K562 (cell line): ENCODE measurements at regions not wholly inside any gene's neighbourhood (a gene's known extent, or its start where the extent isn't known, plus 50 kb on each side); places are given as distances from the start of the nearest gene placed in this dataset.

Source experiments
- ATAC-seq: fragments of 200-7000 bp; cut with Tn5 transposase; 3 replicates; pipeline ENCODE4 v1.9.1; 2020; ENCODE audit warnings: moderate library complexity
- BruUV-seq: library from RNA; stranded (reverse); fragments of 400-500 nt; replicated peaks from 2 replicates; lab custom pipeline; 2021; lab: Mats Ljungman, UMichigan
- CTCF ChIA-PET: fragments of 300-600 bp; formaldehyde crosslinking; extraction: SDS; loops from one replicate; lab custom pipeline; 2021; ENCODE audit warnings: low intra/inter-chr PET ratio; lab: Yijun Ruan, JAX
- POLR2A ChIA-PET: fragments of 300-600, 350-650 bp; sonication (Branson Sonifier 250); formaldehyde crosslinking; extraction: SDS; loops from one replicate; lab custom pipeline; 2021; ENCODE audit warnings: antibody characterized with exemption, inconsistent platforms; lab: Yijun Ruan, JAX
- DNase-seq, 4 experiments: peaks; one replicate each; pipeline versions ENCODE4 v3.0.0 to v3.0.0-alpha.2; 2011 to 2018; ENCODE audit warnings: low spot score in 3 of 4, mixed read lengths in 3 of 4; ENCODE audit errors: extremely low read depth in 1 of 4
- FAIRE-seq: peaks from 2 replicates; lab custom pipeline; 2011; peaks lifted over from hg19 to GRCh38; lab: Jason Lieb, UNC
- H2AFZ ChIP-seq: 2 replicates; pipeline ENCODE4 v1.6.0; 2011; ENCODE audit warnings: low read depth, low read length, control low read depth, inconsistent platforms
- H3K27ac ChIP-seq: fragments of 200-600 bp; 3 replicates; pipeline ENCODE4 v1.8.0; 2011; ENCODE audit warnings: low read depth, mild to moderate bottlenecking, control low read depth, inconsistent platforms, low read length, moderate library complexity, mixed read lengths; ENCODE audit errors: extremely low read depth
- H3K27me3 ChIP-seq, 2 experiments: fragments of 300-600 bp in 1 of 2; 2 replicates in 1 of 2; 3 replicates in 1 of 2; pipeline versions ENCODE4 v1.6.0 to v1.8.0; 2011; ENCODE audit warnings: inconsistent platforms in 2 of 2, low read length in 2 of 2, mild to moderate bottlenecking in 1 of 2, mixed read lengths in 1 of 2, moderate library complexity in 1 of 2; ENCODE audit not compliant: control insufficient read depth in 2 of 2, insufficient read depth in 2 of 2
- H3K36me3 ChIP-seq: fragments of 300-600 bp; 3 replicates; pipeline ENCODE4 v1.8.0; 2011; ENCODE audit warnings: mild to moderate bottlenecking, low read length, inconsistent platforms; ENCODE audit not compliant: control insufficient read depth, insufficient read depth
- H3K4me1 ChIP-seq, 2 experiments: fragments of 200-600 bp in 1 of 2; replicated peaks in 1 of 2; 2 replicates in 1 of 2; 3 replicates in 1 of 2; pipeline versions ENCODE4 v1.5.1 to v1.8.0; 2011; ENCODE audit warnings: inconsistent platforms in 2 of 2, low read length in 2 of 2, mild to moderate bottlenecking in 1 of 2, mixed read lengths in 1 of 2, moderate library complexity in 1 of 2; ENCODE audit not compliant: control insufficient read depth in 2 of 2, insufficient read depth in 2 of 2
- H3K4me2 ChIP-seq: 2 replicates; pipeline ENCODE4 v1.6.1; 2011; ENCODE audit warnings: low read length, control low read depth, inconsistent platforms, mixed read lengths; ENCODE audit not compliant: insufficient read depth
- H3K4me3 ChIP-seq: fragments of 200-600 bp; sonication (generic), shearing (Covaris generic); 2 replicates; pipeline ENCODE4 v1.5.1; 2016; ENCODE audit warnings: control low read depth, inconsistent platforms
- H3K79me2 ChIP-seq: fragments of 200-600 bp; 3 replicates; pipeline ENCODE4 v1.8.0; 2011; ENCODE audit warnings: low read length, inconsistent platforms; ENCODE audit not compliant: control insufficient read depth, insufficient read depth
- H3K9ac ChIP-seq, 2 experiments: 2 replicates each; pipeline versions ENCODE4 v1.6.0 to v1.6.1; 2011; ENCODE audit warnings: low read depth in 2 of 2, low read length in 2 of 2, control low read depth in 1 of 2, inconsistent platforms in 1 of 2, mild to moderate bottlenecking in 1 of 2, mixed read lengths in 1 of 2; ENCODE audit not compliant: insufficient read depth in 1 of 2
- H3K9me1 ChIP-seq: one replicate; pipeline ENCODE4 v1.6.0; 2011; ENCODE audit warnings: inconsistent platforms, mild to moderate bottlenecking, low read length, moderate library complexity; ENCODE audit not compliant: control insufficient read depth, insufficient read depth
- H3K9me3 ChIP-seq: replicated peaks from 2 replicates; pipeline ENCODE4 v1.5.1; 2011; ENCODE audit warnings: low read depth, low read length, inconsistent platforms; ENCODE audit not compliant: control insufficient read depth, insufficient read depth
- H4K20me1 ChIP-seq: replicated peaks from 2 replicates; pipeline ENCODE4 v1.6.1; 2011; ENCODE audit warnings: low read length, inconsistent platforms, mixed read lengths; ENCODE audit not compliant: control insufficient read depth, insufficient read depth
- BCOR ChIP-seq: fragments of 450-650 bp; IDR thresholded peaks from 2 replicates; pipeline ENCODE4 v1.6.1; 2016
- CREM ChIP-seq: IDR thresholded peaks from 2 replicates; pipeline ENCODE4 v1.6.1; 2014; ENCODE audit warnings: antibody characterized with exemption, low read depth
- HOXB6 ChIP-seq: fragments of 250-450 bp; sonication (Bioruptor Pico); IDR thresholded peaks from 2 replicates; pipeline ENCODE4 v1.5.1; 2022; ENCODE audit warnings: mild to moderate bottlenecking, borderline replicate concordance
- MAFF ChIP-seq: IDR thresholded peaks from 2 replicates; pipeline ENCODE4 v1.6.1; 2012; ENCODE audit warnings: low read length, improper control_type of control experiment
- MAFG ChIP-seq: fragments of 450-650 bp; conservative IDR thresholded peaks from 2 replicates; pipeline ENCODE4 v1.6.1; 2016; ENCODE audit warnings: missing genetic modification characterization, missing compliant biosample characterization
- POLR2G ChIP-seq: fragments of 200-400 bp; formaldehyde crosslinking; IDR thresholded peaks from 2 replicates; pipeline ENCODE4 v1.6.1; 2017; ENCODE audit warnings: low read depth, mild to moderate bottlenecking, antibody characterized with exemption, low read length, moderate library complexity
- RAD21 ChIP-seq, 2 experiments: fragments of 250-450 bp in 1 of 2; fragments of 450-650 bp in 1 of 2; sonication (Bioruptor Pico) in 1 of 2; formaldehyde crosslinking in 1 of 2; IDR thresholded peaks in 1 of 2; conservative IDR thresholded peaks in 1 of 2; 2 replicates each; pipeline versions ENCODE4 v1.4.0 to v1.8.0; 2020 to 2022; ENCODE audit warnings: mild to moderate bottlenecking in 2 of 2, moderate library complexity in 1 of 2
- RBM15 ChIP-seq: fragments of 200-400 bp; formaldehyde crosslinking; IDR thresholded peaks from 2 replicates; pipeline ENCODE4 v1.6.1; 2018; ENCODE audit warnings: mild to moderate bottlenecking, low read length, moderate library complexity; ENCODE audit not compliant: insufficient read depth
- SMARCE1 ChIP-seq: fragments of 450-650 bp; IDR thresholded peaks from 2 replicates; pipeline ENCODE4 v1.7.1; 2016; ENCODE audit warnings: mild to moderate bottlenecking
- ZBTB7A ChIP-seq: IDR thresholded peaks from 2 replicates; pipeline ENCODE4 v1.6.1; 2011; ENCODE audit warnings: low read depth, mild to moderate bottlenecking, low read length, moderate library complexity, borderline replicate concordance; ENCODE audit not compliant: control insufficient read depth
- ZNF165 ChIP-seq: fragments of 250-450 bp; sonication (Bioruptor Pico); IDR thresholded peaks from 2 replicates; pipeline ENCODE4 v1.4.0; 2020; ENCODE audit warnings: borderline replicate concordance
- ZNF707 ChIP-seq: fragments of 250-450 bp; sonication (Bioruptor Pico); conservative IDR thresholded peaks from 2 replicates; pipeline ENCODE4 v1.8.0; 2022; ENCODE audit warnings: inconsistent platforms, mild to moderate bottlenecking, moderate library complexity
- WGBS: fragments of 100-300 bp; shearing (Covaris generic); methylation state at CpG from one replicate; pipeline ENCODE4 v1.1.6; 2016; ENCODE audit warnings: low coverage, mixed read lengths; ENCODE audit not compliant: insufficient coverage; ENCODE audit errors: missing lambda C conversion rate; 5-methylcytosine and 5-hydroxymethylcytosine counted together
- in situ Hi-C: fragments of 300-500 bp; cut with MboI; formaldehyde crosslinking; loops from 4 replicates; pipeline ENCODE4 v1.15.0; 2018; ENCODE audit warnings: inconsistent platforms, mixed read lengths
- intact Hi-C: fragments of 100-400 bp; cut with micrococcal nuclease; formaldehyde crosslinking; loops from 2 replicates; pipeline ENCODE4 v1.14.2; 2022
- TF ChIP-seq, protein P1 (sequence below), 2 experiments: IDR thresholded peaks in 1 of 2; conservative IDR thresholded peaks in 1 of 2; 2 replicates each; pipeline ENCODE4 v1.6.1; 2016; ENCODE audit warnings: low read depth in 2 of 2, mild to moderate bottlenecking in 1 of 2, missing compliant biosample characterization in 1 of 2, missing genetic modification characterization in 1 of 2, moderate library complexity in 1 of 2
- TF ChIP-seq, protein P2 (sequence below): fragments of 450-650 bp; IDR thresholded peaks from 2 replicates; pipeline ENCODE4 v1.6.1; 2018; ENCODE audit not compliant: partially characterized antibody
- TF ChIP-seq, protein P3 (sequence below): fragments of 200-400 bp; formaldehyde crosslinking; IDR thresholded peaks from 2 replicates; pipeline ENCODE4 v1.6.1; 2017; ENCODE audit warnings: mild to moderate bottlenecking, low read depth, low read length, moderate library complexity

DNA sequence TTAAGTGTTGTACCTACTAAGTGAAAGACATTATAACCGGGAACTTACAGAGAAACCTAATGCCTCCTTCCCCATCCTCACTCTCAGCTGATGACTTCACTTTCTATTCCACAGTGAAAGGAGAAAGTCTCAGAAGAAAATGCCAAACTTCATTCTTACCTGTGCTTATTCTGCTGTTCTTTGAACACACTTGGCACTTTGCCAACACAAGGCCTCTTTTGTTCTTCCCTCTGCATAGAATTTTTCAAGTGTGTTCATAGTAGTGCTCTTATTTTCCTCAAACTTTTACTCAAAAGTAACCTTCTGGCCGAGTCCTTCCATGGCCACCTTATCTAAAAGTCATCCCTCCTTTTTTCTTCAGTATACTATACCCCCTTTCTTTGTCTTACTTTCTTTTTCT is 59.4 kb upstream of the ETV1 start:
- H3K9me1 ChIP-seq: no peaks in the 10 kb centered on the region
- no peaks in the 10 kb centered on the region; the same call in 1 of the 2 replicates for H3K9me3 ChIP-seq
- no peak overlapping the region for H3K27ac ChIP-seq
- in situ Hi-C loops: no loop called here
- no peaks in the 10 kb centered on the region for H4K20me1 ChIP-seq
- FAIRE-seq (no peak), DNase-seq (no peak), ATAC-seq (no peak)
- WGBS: 45% methylated on average over 2 of the region's 2 CpGs
- intact Hi-C loops: no loop called here
- H3K4me2 ChIP-seq: no peak overlapping the region
- ChIA-PET POLR2A (no interaction called here), CTCF (no interaction called here)
- H3K4me3 ChIP-seq: no peak overlapping the region
- no peaks in the 10 kb centered on the region for H3K79me2 ChIP-seq
- H3K36me3 ChIP-seq: no peaks in the 10 kb centered on the region; the same call in 2 of the 3 replicates
- H3K9ac ChIP-seq: no peak overlapping the region
- no peaks in the 10 kb centered on the region for H3K4me1 ChIP-seq
- BruUV-seq: no TSS peak
- H3K27me3 ChIP-seq: no peaks in the 10 kb centered on the region
- H2AFZ ChIP-seq: no peak overlapping the region
- TF ChIP-seq SMARCE1 (no peak), MAFF (no peak), RBM15 (no peak), POLR2G (no peak), ZBTB7A (no peak), CREM (no peak), MAFG (tag) (no peak), BCOR (no peak), RAD21 (CRISPR knock-in tag; conservative IDR thresholded peaks at IDR 0.05 in 1 of 2, IDR thresholded peaks at IDR 0.05 in 1 of 2) (0 out of 4 replicates have a peak, but pooled peaks of 1 of the 2 experiments have one; percentile 9), ZNF707 (CRISPR knock-in tag) (no peak), ZNF165 (no peak), HOXB6 (CRISPR knock-in tag) (no peak)
- TF ChIP-seq, protein P1, sequence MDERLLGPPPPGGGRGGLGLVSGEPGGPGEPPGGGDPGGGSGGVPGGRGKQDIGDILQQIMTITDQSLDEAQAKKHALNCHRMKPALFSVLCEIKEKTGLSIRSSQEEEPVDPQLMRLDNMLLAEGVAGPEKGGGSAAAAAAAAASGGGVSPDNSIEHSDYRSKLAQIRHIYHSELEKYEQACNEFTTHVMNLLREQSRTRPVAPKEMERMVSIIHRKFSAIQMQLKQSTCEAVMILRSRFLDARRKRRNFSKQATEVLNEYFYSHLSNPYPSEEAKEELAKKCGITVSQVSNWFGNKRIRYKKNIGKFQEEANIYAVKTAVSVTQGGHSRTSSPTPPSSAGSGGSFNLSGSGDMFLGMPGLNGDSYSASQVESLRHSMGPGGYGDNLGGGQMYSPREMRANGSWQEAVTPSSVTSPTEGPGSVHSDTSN (CRISPR knock-in tag; IDR thresholded peaks at IDR 0.05; ENCODE audit: low read depth): no peak
- TF ChIP-seq, protein P1 (tag; conservative IDR thresholded peaks at IDR 0.05; ENCODE audit: low read depth): no peak
- TF ChIP-seq, protein P2, sequence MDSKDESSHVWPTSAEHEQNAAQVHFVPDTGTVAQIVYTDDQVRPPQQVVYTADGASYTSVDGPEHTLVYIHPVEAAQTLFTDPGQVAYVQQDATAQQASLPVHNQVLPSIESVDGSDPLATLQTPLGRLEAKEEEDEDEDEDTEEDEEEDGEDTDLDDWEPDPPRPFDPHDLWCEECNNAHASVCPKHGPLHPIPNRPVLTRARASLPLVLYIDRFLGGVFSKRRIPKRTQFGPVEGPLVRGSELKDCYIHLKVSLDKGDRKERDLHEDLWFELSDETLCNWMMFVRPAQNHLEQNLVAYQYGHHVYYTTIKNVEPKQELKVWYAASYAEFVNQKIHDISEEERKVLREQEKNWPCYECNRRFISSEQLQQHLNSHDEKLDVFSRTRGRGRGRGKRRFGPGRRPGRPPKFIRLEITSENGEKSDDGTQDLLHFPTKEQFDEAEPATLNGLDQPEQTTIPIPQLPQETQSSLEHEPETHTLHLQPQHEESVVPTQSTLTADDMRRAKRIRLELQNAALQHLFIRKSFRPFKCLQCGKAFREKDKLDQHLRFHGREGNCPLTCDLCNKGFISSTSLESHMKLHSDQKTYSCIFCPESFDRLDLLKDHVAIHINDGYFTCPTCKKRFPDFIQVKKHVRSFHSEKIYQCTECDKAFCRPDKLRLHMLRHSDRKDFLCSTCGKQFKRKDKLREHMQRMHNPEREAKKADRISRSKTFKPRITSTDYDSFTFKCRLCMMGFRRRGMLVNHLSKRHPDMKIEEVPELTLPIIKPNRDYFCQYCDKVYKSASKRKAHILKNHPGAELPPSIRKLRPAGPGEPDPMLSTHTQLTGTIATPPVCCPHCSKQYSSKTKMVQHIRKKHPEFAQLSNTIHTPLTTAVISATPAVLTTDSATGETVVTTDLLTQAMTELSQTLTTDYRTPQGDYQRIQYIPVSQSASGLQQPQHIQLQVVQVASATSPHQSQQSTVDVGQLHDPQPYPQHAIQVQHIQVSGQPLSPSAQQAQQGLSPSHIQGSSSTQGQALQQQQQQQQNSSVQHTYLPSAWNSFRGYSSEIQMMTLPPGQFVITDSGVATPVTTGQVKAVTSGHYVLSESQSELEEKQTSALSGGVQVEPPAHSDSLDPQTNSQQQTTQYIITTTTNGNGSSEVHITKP: no peak
- TF ChIP-seq, protein P3, sequence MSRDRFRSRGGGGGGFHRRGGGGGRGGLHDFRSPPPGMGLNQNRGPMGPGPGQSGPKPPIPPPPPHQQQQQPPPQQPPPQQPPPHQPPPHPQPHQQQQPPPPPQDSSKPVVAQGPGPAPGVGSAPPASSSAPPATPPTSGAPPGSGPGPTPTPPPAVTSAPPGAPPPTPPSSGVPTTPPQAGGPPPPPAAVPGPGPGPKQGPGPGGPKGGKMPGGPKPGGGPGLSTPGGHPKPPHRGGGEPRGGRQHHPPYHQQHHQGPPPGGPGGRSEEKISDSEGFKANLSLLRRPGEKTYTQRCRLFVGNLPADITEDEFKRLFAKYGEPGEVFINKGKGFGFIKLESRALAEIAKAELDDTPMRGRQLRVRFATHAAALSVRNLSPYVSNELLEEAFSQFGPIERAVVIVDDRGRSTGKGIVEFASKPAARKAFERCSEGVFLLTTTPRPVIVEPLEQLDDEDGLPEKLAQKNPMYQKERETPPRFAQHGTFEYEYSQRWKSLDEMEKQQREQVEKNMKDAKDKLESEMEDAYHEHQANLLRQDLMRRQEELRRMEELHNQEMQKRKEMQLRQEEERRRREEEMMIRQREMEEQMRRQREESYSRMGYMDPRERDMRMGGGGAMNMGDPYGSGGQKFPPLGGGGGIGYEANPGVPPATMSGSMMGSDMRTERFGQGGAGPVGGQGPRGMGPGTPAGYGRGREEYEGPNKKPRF: no peak
